NCI-H2029 treated with DMSO at 0.1 percent for 48 hours (cell line): ENCODE measurements at regions not wholly inside any gene's neighbourhood (a gene's known extent, or its start where the extent isn't known, plus 50 kb on each side); places are given as distances from the start of the nearest gene placed in this dataset.
A peak's percentile ranks its signal among the peaks of the same experiment; 100 is the strongest.

Source experiments
- DNase-seq: peaks from one replicate; lab custom pipeline; 2025; lab: John Stamatoyannopoulos, UW

- no peak for DNase-seq
These were observed 157.7 kb upstream of the COL1A2 start for GRCh38 chr7:94236960-94237359.

- DNase-seq, result no peak
These were observed 157.3 kb upstream of the COL1A2 start for GRCh38 chr7:94237417-94237816.

- DNase-seq, result no peak
These were observed 154.9 kb upstream of the COL1A2 start for GRCh38 chr7:94239661-94240234.

GRCh38 chr7:94240902-94241301, 153.8 kb upstream of the COL1A2 start:
- peak; percentile 1 for DNase-seq

- no peak for DNase-seq
These were observed 153.2 kb upstream of the COL1A2 start for GRCh38 chr7:94241402-94241925.

- no peak for DNase-seq
These were observed 151.5 kb upstream of the COL1A2 start for GRCh38 chr7:94243066-94243711.

GRCh38 chr7:94244760-94245159, 149.9 kb upstream of the COL1A2 start:
- no peak for DNase-seq

GRCh38 chr7:94245500-94245899, 149.2 kb upstream of the COL1A2 start:
- no peak for DNase-seq

GRCh38 chr7:94247970-94248369, 146.7 kb upstream of the COL1A2 start:
- no peak for DNase-seq

- no peak for DNase-seq
These were observed 145.1 kb upstream of the COL1A2 start for GRCh38 chr7:94249631-94250030.

GRCh38 chr7:94250124-94250523, 144.6 kb upstream of the COL1A2 start:
- DNase-seq, result no peak

GRCh38 chr7:94250987-94251386, 143.7 kb upstream of the COL1A2 start:
- DNase-seq, result no peak

- no peak for DNase-seq
These were observed 142.6 kb upstream of the COL1A2 start for GRCh38 chr7:94252124-94252523.

- DNase-seq, result no peak
These were observed 141.7 kb upstream of the COL1A2 start for GRCh38 chr7:94252971-94253370.

- no peak for DNase-seq
These were observed 141.0 kb upstream of the COL1A2 start for GRCh38 chr7:94253686-94254085.

- no peak for DNase-seq
These were observed 136.0 kb upstream of the COL1A2 start for GRCh38 chr7:94258418-94259300.

- no peak for DNase-seq
These were observed 133.6 kb upstream of the COL1A2 start for GRCh38 chr7:94261067-94261466.

- DNase-seq, result no peak
These were observed 129.9 kb upstream of the COL1A2 start for GRCh38 chr7:94264756-94265155.

- DNase-seq, result no peak
These were observed 129.2 kb upstream of the COL1A2 start for GRCh38 chr7:94265456-94265855.

GRCh38 chr7:94266238-94266644, 128.5 kb upstream of the COL1A2 start:
- DNase-seq, result no peak

- DNase-seq, result no peak
These were observed 123.9 kb upstream of the COL1A2 start for GRCh38 chr7:94270772-94271171.

- no peak for DNase-seq
These were observed 121.7 kb upstream of the COL1A2 start for GRCh38 chr7:94272821-94273583.
